NB4 (cell line): ENCODE measurements at regions not wholly inside any gene's neighbourhood (a gene's known extent, or its start where the extent isn't known, plus 50 kb on each side); places are given as distances from the start of the nearest gene placed in this dataset.

Experiments
- MYC ChIP-seq: IDR thresholded peaks from 2 replicates; pipeline ENCODE4 v1.6.1; 2011; ENCODE audit warnings: low read depth, low read length
- POLR2A ChIP-seq: IDR thresholded peaks from 2 replicates; pipeline ENCODE4 v1.6.1; 2011; ENCODE audit warnings: mild to moderate bottlenecking; ENCODE audit not compliant: insufficient read length; ENCODE audit errors: extremely low read depth
- TF ChIP-seq, protein P1 (sequence below): IDR thresholded peaks from one replicate; pipeline ENCODE4 v1.5.1; 2012; ENCODE audit warnings: low read depth, low read length
- TF ChIP-seq, protein P2 (sequence below): IDR thresholded peaks from 2 replicates; pipeline ENCODE4 v1.6.1; 2011; ENCODE audit warnings: low read depth, low read length

DNA sequence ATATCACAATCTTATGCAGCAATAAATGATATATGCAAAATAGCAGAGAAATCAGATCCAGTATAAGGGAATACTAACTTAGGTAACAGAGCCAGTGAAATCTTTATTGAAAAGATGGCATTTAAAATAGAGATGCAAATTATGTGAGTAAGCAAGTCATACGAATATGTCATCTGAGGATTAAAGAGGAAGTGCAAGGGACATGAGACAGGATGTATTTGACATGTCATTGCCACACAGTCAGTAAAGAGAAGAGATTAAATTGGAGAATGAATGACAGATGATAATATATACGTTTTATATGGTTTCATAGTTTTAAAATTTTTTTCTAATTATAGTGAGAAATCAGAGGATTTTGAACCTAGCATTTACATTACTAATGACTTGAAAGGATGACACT lies 426.4 kb downstream of the SLITRK5 start:
- TF ChIP-seq, protein P1, sequence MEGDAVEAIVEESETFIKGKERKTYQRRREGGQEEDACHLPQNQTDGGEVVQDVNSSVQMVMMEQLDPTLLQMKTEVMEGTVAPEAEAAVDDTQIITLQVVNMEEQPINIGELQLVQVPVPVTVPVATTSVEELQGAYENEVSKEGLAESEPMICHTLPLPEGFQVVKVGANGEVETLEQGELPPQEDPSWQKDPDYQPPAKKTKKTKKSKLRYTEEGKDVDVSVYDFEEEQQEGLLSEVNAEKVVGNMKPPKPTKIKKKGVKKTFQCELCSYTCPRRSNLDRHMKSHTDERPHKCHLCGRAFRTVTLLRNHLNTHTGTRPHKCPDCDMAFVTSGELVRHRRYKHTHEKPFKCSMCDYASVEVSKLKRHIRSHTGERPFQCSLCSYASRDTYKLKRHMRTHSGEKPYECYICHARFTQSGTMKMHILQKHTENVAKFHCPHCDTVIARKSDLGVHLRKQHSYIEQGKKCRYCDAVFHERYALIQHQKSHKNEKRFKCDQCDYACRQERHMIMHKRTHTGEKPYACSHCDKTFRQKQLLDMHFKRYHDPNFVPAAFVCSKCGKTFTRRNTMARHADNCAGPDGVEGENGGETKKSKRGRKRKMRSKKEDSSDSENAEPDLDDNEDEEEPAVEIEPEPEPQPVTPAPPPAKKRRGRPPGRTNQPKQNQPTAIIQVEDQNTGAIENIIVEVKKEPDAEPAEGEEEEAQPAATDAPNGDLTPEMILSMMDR: no peak
- TF ChIP-seq POLR2A (no peak), MYC (no peak)
- TF ChIP-seq, protein P2, sequence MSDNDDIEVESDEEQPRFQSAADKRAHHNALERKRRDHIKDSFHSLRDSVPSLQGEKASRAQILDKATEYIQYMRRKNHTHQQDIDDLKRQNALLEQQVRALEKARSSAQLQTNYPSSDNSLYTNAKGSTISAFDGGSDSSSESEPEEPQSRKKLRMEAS: no peak
